ENCODE measurements at regions not wholly inside any gene's neighbourhood (a gene's known extent, or its start where the extent isn't known, plus 50 kb on each side); places are given as distances from the start of the nearest gene placed in this dataset.

DNA sequence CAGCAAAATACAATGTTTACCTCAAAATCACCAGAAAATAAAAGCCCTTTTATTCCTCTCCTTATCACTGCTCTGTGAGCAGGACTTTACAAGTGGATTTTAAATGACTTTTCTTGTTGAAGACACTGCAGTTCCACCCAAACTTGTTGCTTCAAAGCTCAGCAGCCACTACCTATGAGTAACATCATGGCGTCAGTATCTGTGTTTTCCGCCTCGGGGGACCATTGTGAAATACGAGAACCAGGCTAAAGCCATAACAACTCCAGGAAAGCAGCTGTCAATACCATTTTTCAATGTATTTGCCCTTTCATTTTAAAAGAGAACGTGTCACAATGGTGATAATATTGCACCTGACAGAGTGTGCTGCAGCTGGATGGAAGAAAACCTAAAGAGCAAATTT, 284.0 kb upstream of the RNF32 start:
- no peaks in the 10 kb centered on the region for H3K79me2 ChIP-seq (ENCODE audit: control insufficient read depth, insufficient read depth, low read length)
- POLR2A ChIA-PET, result no interaction called here
- intact Hi-C loops (cut with micrococcal nuclease) (no loop called here), dilution Hi-C loops (cut with MboI; ENCODE audit: extremely low pct_ligation_motif_present, low sequenced_read_pairs) (no loop called here)
- no peaks in the 10 kb centered on the region for H3K4me1 ChIP-seq (ENCODE audit: control insufficient read depth, extremely low read depth, insufficient read depth, low read length)
- H3K36me3 ChIP-seq (ENCODE audit: control insufficient read depth in 2 of 2, extremely low read depth in 1 of 2, insufficient read depth in 2 of 2, low read length in 2 of 2), result no peaks in the 10 kb centered on the region
- FAIRE-seq, result no peak
- H3K4me3 ChIP-seq (replicated peaks in 1 of 3; ENCODE audit: insufficient read depth in 1 of 3, low read depth in 1 of 3, low read length in 3 of 3), result no peak overlapping the region
- H3K9ac ChIP-seq (replicated peaks; ENCODE audit: extremely low read depth, insufficient read depth, low read length), result no peak overlapping the region
- no peak overlapping the region for H2AFZ ChIP-seq (ENCODE audit: low read depth, low read length)
- no TSS peak for BruUV-seq (replicated peaks)
- no peaks in the 10 kb centered on the region for H3K27me3 ChIP-seq (ENCODE audit: control insufficient read depth in 2 of 2, insufficient read depth in 2 of 2, low read length in 2 of 2)
- no peaks in the 10 kb centered on the region for H3K9me1 ChIP-seq (replicated peaks; ENCODE audit: control insufficient read depth, extremely low read depth, insufficient read depth, low read length)
- TF ChIP-seq, protein P1, sequence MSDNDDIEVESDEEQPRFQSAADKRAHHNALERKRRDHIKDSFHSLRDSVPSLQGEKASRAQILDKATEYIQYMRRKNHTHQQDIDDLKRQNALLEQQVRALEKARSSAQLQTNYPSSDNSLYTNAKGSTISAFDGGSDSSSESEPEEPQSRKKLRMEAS (IDR thresholded peaks at IDR 0.05; ENCODE audit: insufficient read depth, insufficient read length), result no peak
- no peak for TF ChIP-seq JUN (IDR thresholded peaks at IDR 0.05; ENCODE audit: borderline replicate concordance, insufficient read depth, insufficient read length, low read depth)
- no peak for TF ChIP-seq MYC (IDR thresholded peaks at IDR 0.05; ENCODE audit: low read depth, low read length)
- no peak for TF ChIP-seq FOS (IDR thresholded peaks at IDR 0.05; ENCODE audit: borderline replicate concordance, insufficient read depth, low read length)
- TF ChIP-seq, protein P2, sequence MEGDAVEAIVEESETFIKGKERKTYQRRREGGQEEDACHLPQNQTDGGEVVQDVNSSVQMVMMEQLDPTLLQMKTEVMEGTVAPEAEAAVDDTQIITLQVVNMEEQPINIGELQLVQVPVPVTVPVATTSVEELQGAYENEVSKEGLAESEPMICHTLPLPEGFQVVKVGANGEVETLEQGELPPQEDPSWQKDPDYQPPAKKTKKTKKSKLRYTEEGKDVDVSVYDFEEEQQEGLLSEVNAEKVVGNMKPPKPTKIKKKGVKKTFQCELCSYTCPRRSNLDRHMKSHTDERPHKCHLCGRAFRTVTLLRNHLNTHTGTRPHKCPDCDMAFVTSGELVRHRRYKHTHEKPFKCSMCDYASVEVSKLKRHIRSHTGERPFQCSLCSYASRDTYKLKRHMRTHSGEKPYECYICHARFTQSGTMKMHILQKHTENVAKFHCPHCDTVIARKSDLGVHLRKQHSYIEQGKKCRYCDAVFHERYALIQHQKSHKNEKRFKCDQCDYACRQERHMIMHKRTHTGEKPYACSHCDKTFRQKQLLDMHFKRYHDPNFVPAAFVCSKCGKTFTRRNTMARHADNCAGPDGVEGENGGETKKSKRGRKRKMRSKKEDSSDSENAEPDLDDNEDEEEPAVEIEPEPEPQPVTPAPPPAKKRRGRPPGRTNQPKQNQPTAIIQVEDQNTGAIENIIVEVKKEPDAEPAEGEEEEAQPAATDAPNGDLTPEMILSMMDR (IDR thresholded peaks at IDR 0.05; ENCODE audit: extremely low read depth in 1 of 2, insufficient read depth in 1 of 2, low read depth in 1 of 2, low read length in 2 of 2), result no peak
- TF ChIP-seq GATA2 (IDR thresholded peaks at IDR 0.05; ENCODE audit: insufficient read depth, insufficient read length, low read depth, low read length), result no peak
- TF ChIP-seq POLR2A (IDR thresholded peaks at IDR 0.05; ENCODE audit: low read depth, low read length), result no peak
- no peak for TF ChIP-seq POLR2AphosphoS5 (IDR thresholded peaks at IDR 0.05; ENCODE audit: insufficient read depth, low read depth, low read length)
- TF ChIP-seq EZH2 (IDR thresholded peaks at IDR 0.05; ENCODE audit: borderline replicate concordance, low read depth, low read length, severe bottlenecking), result no peak
- H3K9me3 ChIP-seq (replicated peaks; ENCODE audit: control insufficient read depth, insufficient read depth, low read length), result no peaks in the 10 kb centered on the region
- no peak overlapping the region for H3K27ac ChIP-seq (ENCODE audit: insufficient read depth, low read depth, low read length)
- CTCF ChIA-PET, result no interaction called here
- H3K4me2 ChIP-seq (ENCODE audit: insufficient read depth, low read length), result no peak overlapping the region
- no peaks in the 10 kb centered on the region for H4K20me1 ChIP-seq (replicated peaks; ENCODE audit: control insufficient read depth, extremely low read depth, insufficient read depth, low read length)
- DNase-seq (ENCODE audit: low read depth, low spot score), result no peak
